ENCODE measurements at regions not wholly inside any gene's neighbourhood (a gene's known extent, or its start where the extent isn't known, plus 50 kb on each side); places are given as distances from the start of the nearest gene placed in this dataset.

- H3K9me3 ChIP-seq (ENCODE audit: control insufficient read depth, low read length), result no peaks in the 10 kb centered on the region
- intact Hi-C loops (cut with DNase I), result no loop called here
- 6 to 14% methylated on average over 1 of the region's 1 CpG for WGBS, 2 donors
- no peaks in the 10 kb centered on the region for H3K4me1 ChIP-seq (ENCODE audit: control insufficient read depth in 1 of 2, insufficient read depth in 2 of 2, low read length in 2 of 2)
- H3K27me3 ChIP-seq (ENCODE audit: control insufficient read depth in 1 of 2, insufficient read depth in 2 of 2, low read length in 1 of 2), result no peaks in the 10 kb centered on the region
- H3K27ac ChIP-seq (ENCODE audit: low read depth in 1 of 2, low read length in 2 of 2), result no peak overlapping the region
- DNase-seq (no peak), ATAC-seq (ENCODE audit: low FRiP score) (no peak)
- H3K4me3 ChIP-seq (ENCODE audit: low read length in 2 of 2), result no peak overlapping the region
- no peaks in the 10 kb centered on the region for H3K36me3 ChIP-seq (ENCODE audit: control insufficient read depth in 1 of 2, insufficient read depth in 2 of 2, low read length in 1 of 2)
Observed at GRCh38 chr5:89849830-89850512, 559.6 kb downstream of the CETN3 start.

- Histone ChIP-seq H3K4me1 (ENCODE audit: control insufficient read depth in 1 of 2, insufficient read depth in 2 of 2, low read length in 2 of 2) (no peaks in the 10 kb centered on the region), H3K27ac (ENCODE audit: low read depth in 1 of 2, low read length in 2 of 2) (no peak overlapping the region), H3K4me3 (ENCODE audit: low read length in 2 of 2) (no peak overlapping the region), H3K9me3 (ENCODE audit: control insufficient read depth, low read length) (no peaks in the 10 kb centered on the region), H3K36me3 (ENCODE audit: control insufficient read depth in 1 of 2, insufficient read depth in 2 of 2, low read length in 1 of 2) (no peaks in the 10 kb centered on the region), H3K27me3 (ENCODE audit: control insufficient read depth in 1 of 2, insufficient read depth in 2 of 2, low read length in 1 of 2) (no peaks in the 10 kb centered on the region)
- DNase-seq (no peak), ATAC-seq (ENCODE audit: low FRiP score) (no peak)
- WGBS, 2 donors, result 93 to 95% methylated on average over 4 of the region's 4 CpGs
- intact Hi-C loops (cut with DNase I), result no loop called here
Observed at GRCh38 chr5:89847743-89848142, 561.8 kb downstream of the CETN3 start.

- DNase-seq, result no peak
- no peaks in the 10 kb centered on the region for H3K4me1 ChIP-seq (ENCODE audit: control insufficient read depth in 1 of 2, insufficient read depth in 2 of 2, low read length in 2 of 2)
- ATAC-seq (ENCODE audit: low FRiP score), result no peak
- no peaks in the 10 kb centered on the region for H3K9me3 ChIP-seq (ENCODE audit: control insufficient read depth, low read length)
- no peak overlapping the region for H3K4me3 ChIP-seq (ENCODE audit: low read length in 2 of 2)
- no peaks in the 10 kb centered on the region for H3K27me3 ChIP-seq (ENCODE audit: control insufficient read depth in 1 of 2, insufficient read depth in 2 of 2, low read length in 1 of 2)
- H3K36me3 ChIP-seq (ENCODE audit: control insufficient read depth in 1 of 2, insufficient read depth in 2 of 2, low read length in 1 of 2), result no peaks in the 10 kb centered on the region
- H3K27ac ChIP-seq (ENCODE audit: low read depth in 1 of 2, low read length in 2 of 2), result no peak overlapping the region
- intact Hi-C loops (cut with DNase I), result no loop called here
Observed at GRCh38 chr5:89844548-89844947, 565.0 kb downstream of the CETN3 start.

- intact Hi-C loops (cut with DNase I), result no loop called here
- H3K4me3 ChIP-seq (ENCODE audit: low read length in 2 of 2), result no peak overlapping the region
- no peaks in the 10 kb centered on the region for H3K27me3 ChIP-seq (ENCODE audit: control insufficient read depth in 1 of 2, insufficient read depth in 2 of 2, low read length in 1 of 2)
- DNase-seq, result no peak
- no peaks in the 10 kb centered on the region for H3K36me3 ChIP-seq (ENCODE audit: control insufficient read depth in 1 of 2, insufficient read depth in 2 of 2, low read length in 1 of 2)
- ATAC-seq (ENCODE audit: low FRiP score), result no peak
- no peaks in the 10 kb centered on the region for H3K4me1 ChIP-seq (ENCODE audit: control insufficient read depth in 1 of 2, insufficient read depth in 2 of 2, low read length in 2 of 2)
- WGBS, 2 donors, result 58 to 65% methylated on average over 1 of the region's 1 CpG
- H3K9me3 ChIP-seq (ENCODE audit: control insufficient read depth, low read length), result no peaks in the 10 kb centered on the region
- no peak overlapping the region for H3K27ac ChIP-seq (ENCODE audit: low read depth in 1 of 2, low read length in 2 of 2)
Observed at GRCh38 chr5:89842531-89842930, 567.0 kb downstream of the CETN3 start.

GRCh38 chr5:89840906-89841305 lies 568.6 kb downstream of the CETN3 start:
- DNase-seq, result no peak
- intact Hi-C loops (cut with DNase I), result no loop called here
- no peaks in the 10 kb centered on the region for H3K27me3 ChIP-seq (ENCODE audit: control insufficient read depth in 1 of 2, insufficient read depth in 2 of 2, low read length in 1 of 2)
- no peaks in the 10 kb centered on the region for H3K36me3 ChIP-seq (ENCODE audit: control insufficient read depth in 1 of 2, insufficient read depth in 2 of 2, low read length in 1 of 2)
- ATAC-seq (ENCODE audit: low FRiP score), result no peak
- no peaks in the 10 kb centered on the region for H3K4me1 ChIP-seq (ENCODE audit: control insufficient read depth in 1 of 2, insufficient read depth in 2 of 2, low read length in 2 of 2)
- no peaks in the 10 kb centered on the region for H3K9me3 ChIP-seq (ENCODE audit: control insufficient read depth, low read length)
- no peak overlapping the region for H3K4me3 ChIP-seq (ENCODE audit: low read length in 2 of 2)
- no peak overlapping the region for H3K27ac ChIP-seq (ENCODE audit: low read depth in 1 of 2, low read length in 2 of 2)

GRCh38 chr5:89830691-89831090 lies 578.9 kb downstream of the CETN3 start:
- Histone ChIP-seq H3K4me3 (ENCODE audit: low read length in 2 of 2) (no peak overlapping the region), H3K36me3 (ENCODE audit: control insufficient read depth in 1 of 2, insufficient read depth in 2 of 2, low read length in 1 of 2) (no peaks in the 10 kb centered on the region), H3K9me3 (ENCODE audit: control insufficient read depth, low read length) (no peaks in the 10 kb centered on the region), H3K27ac (ENCODE audit: low read depth in 1 of 2, low read length in 2 of 2) (no peak overlapping the region), H3K4me1 (ENCODE audit: control insufficient read depth in 1 of 2, insufficient read depth in 2 of 2, low read length in 2 of 2) (no peaks in the 10 kb centered on the region), H3K27me3 (ENCODE audit: control insufficient read depth in 1 of 2, insufficient read depth in 2 of 2, low read length in 1 of 2) (no peaks in the 10 kb centered on the region)
- 43 to 49% methylated on average over 2 of the region's 2 CpGs for WGBS, 2 donors
- DNase-seq (no peak), ATAC-seq (ENCODE audit: low FRiP score) (no peak)
- intact Hi-C loops (cut with DNase I), result no loop called here

GRCh38 chr5:89827960-89828359 lies 581.6 kb downstream of the CETN3 start:
- Histone ChIP-seq H3K27me3 (ENCODE audit: control insufficient read depth in 1 of 2, insufficient read depth in 2 of 2, low read length in 1 of 2) (no peaks in the 10 kb centered on the region), H3K27ac (ENCODE audit: low read depth in 1 of 2, low read length in 2 of 2) (no peak overlapping the region), H3K4me1 (ENCODE audit: control insufficient read depth in 1 of 2, insufficient read depth in 2 of 2, low read length in 2 of 2) (no peaks in the 10 kb centered on the region), H3K36me3 (ENCODE audit: control insufficient read depth in 1 of 2, insufficient read depth in 2 of 2, low read length in 1 of 2) (no peaks in the 10 kb centered on the region), H3K9me3 (ENCODE audit: control insufficient read depth, low read length) (no peaks in the 10 kb centered on the region), H3K4me3 (ENCODE audit: low read length in 2 of 2) (peak overlapping the region in 1 of 2 donors; percentile 5)
- DNase-seq (no peak), ATAC-seq (ENCODE audit: low FRiP score) (no peak)
- 62 to 69% methylated on average over 6 of the region's 6 CpGs for WGBS, 2 donors
- intact Hi-C loops (cut with DNase I), result no loop called here

- H3K4me3 ChIP-seq (ENCODE audit: low read length in 2 of 2), result peak overlapping the region; percentile 5 to 12
- DNase-seq (peak; percentile 39 to 75), ATAC-seq (ENCODE audit: low FRiP score) (peak; percentile 28)
- WGBS, 2 donors, result 8 to 13% methylated on average over 14 of the region's 14 CpGs
- H3K9me3 ChIP-seq (ENCODE audit: control insufficient read depth, low read length), result no peaks in the 10 kb centered on the region
- H3K27me3 ChIP-seq (ENCODE audit: control insufficient read depth in 1 of 2, insufficient read depth in 2 of 2, low read length in 1 of 2), result no peaks in the 10 kb centered on the region
- no peaks in the 10 kb centered on the region for H3K36me3 ChIP-seq (ENCODE audit: control insufficient read depth in 1 of 2, insufficient read depth in 2 of 2, low read length in 1 of 2)
- no peaks in the 10 kb centered on the region for H3K4me1 ChIP-seq (ENCODE audit: control insufficient read depth in 1 of 2, insufficient read depth in 2 of 2, low read length in 2 of 2)
- no peak overlapping the region for H3K27ac ChIP-seq (ENCODE audit: low read depth in 1 of 2, low read length in 2 of 2)
- intact Hi-C loops (cut with DNase I), result no loop called here
Observed at GRCh38 chr5:89827359-89827758, 582.2 kb downstream of the CETN3 start.

- DNase-seq (no peak), ATAC-seq (ENCODE audit: low FRiP score) (no peak)
- Histone ChIP-seq H3K36me3 (ENCODE audit: control insufficient read depth in 1 of 2, insufficient read depth in 2 of 2, low read length in 1 of 2) (no peaks in the 10 kb centered on the region), H3K9me3 (ENCODE audit: control insufficient read depth, low read length) (no peaks in the 10 kb centered on the region), H3K27ac (ENCODE audit: low read depth in 1 of 2, low read length in 2 of 2) (no peak overlapping the region), H3K4me1 (ENCODE audit: control insufficient read depth in 1 of 2, insufficient read depth in 2 of 2, low read length in 2 of 2) (no peaks in the 10 kb centered on the region), H3K27me3 (ENCODE audit: control insufficient read depth in 1 of 2, insufficient read depth in 2 of 2, low read length in 1 of 2) (no peaks in the 10 kb centered on the region), H3K4me3 (ENCODE audit: low read length in 2 of 2) (no peak overlapping the region)
- intact Hi-C loops (cut with DNase I), result no loop called here
- WGBS, 2 donors, result 71 to 74% methylated on average over 8 of the region's 8 CpGs
Observed at GRCh38 chr5:89826938-89827337, 582.6 kb downstream of the CETN3 start.
